ENCODE measurements at regions not wholly inside any gene's neighbourhood (a gene's known extent, or its start where the extent isn't known, plus 50 kb on each side); places are given as distances from the start of the nearest gene placed in this dataset.
A peak's percentile ranks its signal among the peaks of the same experiment; 100 is the strongest.

DNA sequence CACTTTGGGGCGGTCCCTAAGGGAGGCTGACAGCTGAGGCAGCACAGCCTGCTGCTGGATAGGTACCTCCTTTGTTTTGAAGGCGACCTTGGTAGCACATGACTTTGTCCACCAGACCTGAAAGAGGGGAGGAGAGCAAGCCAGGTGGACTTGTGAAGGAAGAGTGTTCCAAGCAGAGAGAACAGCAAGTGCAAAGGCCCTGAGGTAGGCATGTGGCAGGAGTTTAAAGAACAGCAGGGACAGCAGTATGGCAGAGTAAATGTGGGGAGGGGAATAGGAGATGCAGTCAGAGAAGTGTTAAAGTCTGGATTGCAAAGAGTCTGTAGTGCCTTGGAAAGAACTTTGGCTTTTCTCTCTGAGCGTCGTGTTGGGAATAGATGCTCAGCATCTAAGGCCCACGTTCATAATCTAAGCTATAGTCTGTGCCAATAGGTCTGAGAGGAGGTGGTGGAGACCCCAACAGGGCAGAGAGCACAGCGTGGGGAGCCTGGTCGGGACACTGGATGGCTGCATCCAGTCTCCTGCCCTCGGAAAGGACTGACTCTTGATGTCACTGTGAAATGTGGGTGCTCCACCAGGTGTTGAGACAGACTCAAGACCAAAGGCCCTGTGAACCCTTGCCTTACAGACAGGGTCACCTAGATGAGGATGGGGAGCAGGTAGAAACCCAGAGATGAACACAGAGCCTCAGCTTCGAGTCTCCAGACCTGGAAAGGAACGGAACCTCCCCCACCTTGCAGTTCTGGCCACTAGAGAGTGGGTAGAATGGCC is 242.1 kb upstream of the PWP1 start:
- DNase-seq (ENCODE audit: low read depth), result no peak

DNA sequence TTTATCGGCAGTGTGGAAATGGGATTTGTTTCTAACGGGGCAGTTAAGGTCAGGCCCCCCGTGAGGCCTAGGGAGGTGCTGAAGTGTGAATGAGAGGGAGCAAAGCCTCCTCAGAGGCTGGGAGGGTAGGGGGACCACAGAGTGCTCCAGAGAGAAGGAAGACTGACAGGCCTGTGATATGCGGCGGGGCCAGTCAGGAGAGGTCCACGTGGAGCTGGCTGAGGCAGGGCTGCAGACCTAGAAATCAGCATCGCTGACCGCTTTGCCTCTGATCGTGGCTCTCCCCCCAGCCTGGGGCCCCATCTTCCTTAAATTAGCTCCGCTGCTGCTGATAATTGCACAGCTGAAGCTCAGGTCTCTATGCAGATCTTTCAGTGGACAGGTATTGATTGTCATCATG is 240.8 kb upstream of the PWP1 start:
- DNase-seq (ENCODE audit: low read depth), result no peak

- no peak for DNase-seq (ENCODE audit: low read depth)
Observed at GRCh38 chr12:107446476-107446875, 239.1 kb upstream of the PWP1 start.

GRCh38 chr12:107447336-107447735 is 238.3 kb upstream of the PWP1 start:
- DNase-seq (ENCODE audit: low read depth), result no peak

DNA sequence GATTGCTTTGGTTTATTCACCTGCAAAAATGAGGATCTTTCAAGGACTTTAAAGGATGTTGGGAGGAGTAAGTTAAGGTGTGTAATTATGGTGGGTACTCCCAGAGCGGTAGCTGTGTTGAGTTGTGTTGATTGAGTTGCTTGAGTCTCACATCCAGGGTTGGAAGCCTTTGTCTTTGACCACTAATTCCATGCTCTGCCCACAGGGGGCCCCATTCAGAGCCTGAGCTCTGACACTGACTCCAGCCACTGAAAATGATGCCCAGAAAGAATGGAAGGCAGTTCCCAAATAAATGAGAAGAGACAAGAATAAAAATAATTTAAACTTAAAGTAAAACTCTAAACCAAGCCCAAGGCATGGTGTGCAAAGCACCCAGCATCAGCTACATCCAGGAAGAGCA is 237.4 kb upstream of the PWP1 start:
- DNase-seq (ENCODE audit: low read depth), result no peak

- no peak for DNase-seq (ENCODE audit: low read depth)
Observed at GRCh38 chr12:107449891-107450290, 235.7 kb upstream of the PWP1 start.

GRCh38 chr12:107450541-107450940 is 235.1 kb upstream of the PWP1 start:
- no peak for DNase-seq (ENCODE audit: low read depth)

GRCh38 chr12:107451246-107451645 is 234.4 kb upstream of the PWP1 start:
- DNase-seq (ENCODE audit: low read depth), result no peak

- DNase-seq (ENCODE audit: low read depth), result no peak
Observed at GRCh38 chr12:107454109-107454830, 231.3 kb upstream of the PWP1 start.

DNA sequence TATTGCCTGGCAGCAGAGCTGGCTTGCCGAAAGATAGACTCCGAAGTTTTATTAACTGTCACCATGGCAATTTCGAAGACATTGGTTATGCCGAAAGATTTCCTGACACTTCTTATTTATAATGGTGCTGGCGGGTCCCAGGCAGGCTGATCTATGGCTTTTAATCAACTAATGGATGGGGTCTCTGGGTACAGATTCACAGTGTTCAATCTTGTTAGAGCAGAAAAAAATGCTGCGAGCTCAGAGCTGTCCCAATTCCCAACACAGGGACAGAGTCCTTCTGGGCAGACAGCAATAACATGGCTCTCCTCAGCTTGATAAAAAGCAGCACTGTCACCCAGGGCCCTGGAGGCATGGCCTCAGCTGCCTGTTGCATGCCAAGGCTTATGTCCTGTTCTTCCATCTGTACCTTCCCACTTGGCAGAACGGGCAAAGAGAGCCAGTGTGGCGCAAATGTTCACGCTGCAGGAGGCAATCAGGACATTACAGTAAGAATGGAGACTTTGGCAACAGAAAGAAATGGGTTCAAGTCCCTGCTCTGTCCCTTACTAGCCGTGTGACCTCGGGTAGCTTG is 228.2 kb upstream of the PWP1 start:
- no peak for DNase-seq (ENCODE audit: low read depth)

- DNase-seq (ENCODE audit: low read depth), result no peak
Observed at GRCh38 chr12:107458163-107458562, 227.4 kb upstream of the PWP1 start.

DNA sequence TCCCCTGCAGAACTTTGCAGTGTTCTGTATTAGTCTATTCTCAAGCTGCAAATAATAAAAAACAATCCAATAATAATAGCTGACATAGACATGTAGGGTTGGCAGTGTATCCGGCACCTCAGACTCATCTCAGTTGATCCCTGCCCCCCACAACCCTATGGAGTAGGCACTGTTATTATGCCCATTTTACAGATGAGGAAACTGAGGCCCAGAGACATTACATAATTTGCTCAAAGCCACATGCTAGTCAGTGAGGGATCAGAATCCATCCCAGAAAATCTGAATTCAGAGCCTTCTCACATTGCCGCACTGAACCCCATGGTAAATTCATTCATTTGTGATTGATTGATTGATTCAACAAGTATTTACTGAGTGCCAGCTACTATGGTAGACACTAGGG is 226.6 kb upstream of the PWP1 start:
- DNase-seq (ENCODE audit: low read depth), result no peak

GRCh38 chr12:107459641-107460040 is 226.0 kb upstream of the PWP1 start:
- DNase-seq (ENCODE audit: low read depth), result no peak

DNA sequence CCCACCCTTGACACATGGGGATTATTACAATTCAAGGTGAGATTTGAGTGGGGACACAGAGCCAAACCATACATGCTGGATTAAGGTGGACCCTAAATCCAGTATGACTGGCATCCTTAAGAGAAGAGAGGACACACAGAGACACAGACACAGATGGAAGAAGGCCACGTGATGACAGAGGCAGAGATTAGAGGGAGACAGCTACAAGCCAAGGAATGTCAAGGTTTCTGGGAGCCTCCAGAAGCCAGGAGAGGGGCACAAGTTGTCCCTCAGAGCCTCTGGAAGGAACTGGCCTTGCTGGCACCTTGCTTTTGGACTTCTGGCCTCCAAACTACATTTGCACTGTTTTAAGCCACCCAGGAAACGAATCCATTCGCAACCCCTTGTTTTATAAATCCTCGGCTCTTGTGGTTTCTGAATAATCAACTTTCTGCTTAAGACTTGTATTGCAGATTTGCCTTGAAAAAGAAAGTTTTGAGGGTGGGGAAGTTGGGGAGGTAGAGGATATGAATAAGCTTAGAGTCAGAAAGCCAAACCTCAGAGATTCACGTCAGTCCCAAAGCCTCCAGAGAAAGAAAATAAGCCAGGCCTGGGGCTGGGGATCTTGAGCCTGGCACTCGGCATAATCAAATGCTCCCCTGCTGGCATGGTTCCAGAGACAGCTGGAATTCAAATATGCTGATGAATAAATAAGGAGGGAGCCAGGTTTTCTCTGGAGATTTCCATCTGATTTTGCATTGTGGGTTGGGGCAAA is 224.2 kb upstream of the PWP1 start:
- DNase-seq (ENCODE audit: low read depth), result peak; percentile 48

- no peak for DNase-seq (ENCODE audit: low read depth)
Observed at GRCh38 chr12:107462428-107463332, 222.9 kb upstream of the PWP1 start.

DNA sequence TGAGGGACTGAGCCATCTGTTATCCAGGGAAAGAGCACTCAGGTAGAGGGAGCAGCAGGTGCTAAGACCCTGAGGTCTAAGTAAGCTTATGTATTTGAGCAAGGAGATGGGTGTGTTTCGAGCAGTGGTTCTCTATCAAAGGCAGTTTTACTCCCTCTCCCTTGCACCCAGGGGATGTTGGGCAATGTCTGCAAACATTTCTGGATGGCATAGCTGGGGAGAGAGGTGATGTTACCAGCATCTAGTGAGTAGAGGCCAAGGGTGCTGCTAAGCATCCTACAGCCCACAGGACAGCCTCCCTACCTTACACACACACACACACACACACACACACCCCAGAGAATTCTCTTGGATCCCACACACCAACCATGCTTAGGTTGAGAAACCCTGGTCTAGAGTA is 221.0 kb upstream of the PWP1 start:
- DNase-seq (ENCODE audit: low read depth), result no peak

- no peak for DNase-seq (ENCODE audit: low read depth)
Observed at GRCh38 chr12:107465625-107466024, 220.0 kb upstream of the PWP1 start.

DNA sequence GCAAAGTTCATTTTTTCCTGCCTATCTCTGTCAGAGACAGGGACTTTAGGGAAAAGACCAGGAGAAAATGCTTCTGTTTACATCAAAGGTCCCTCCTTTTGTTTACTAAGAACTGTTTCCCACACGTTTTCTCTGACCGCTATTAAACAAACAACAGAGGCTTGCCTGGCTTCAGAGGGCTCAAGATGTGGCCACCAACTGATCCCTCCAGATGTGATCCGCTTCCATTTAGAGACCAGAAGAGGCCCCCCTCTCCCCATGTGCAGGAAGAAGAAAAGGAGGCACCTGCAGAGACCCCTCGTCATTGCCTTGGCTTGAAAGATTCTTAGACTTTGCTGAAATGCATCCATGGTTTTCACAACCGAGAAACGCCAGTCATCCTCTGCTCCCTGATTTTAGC is 217.9 kb upstream of the PWP1 start:
- DNase-seq (ENCODE audit: low read depth), result no peak

DNA sequence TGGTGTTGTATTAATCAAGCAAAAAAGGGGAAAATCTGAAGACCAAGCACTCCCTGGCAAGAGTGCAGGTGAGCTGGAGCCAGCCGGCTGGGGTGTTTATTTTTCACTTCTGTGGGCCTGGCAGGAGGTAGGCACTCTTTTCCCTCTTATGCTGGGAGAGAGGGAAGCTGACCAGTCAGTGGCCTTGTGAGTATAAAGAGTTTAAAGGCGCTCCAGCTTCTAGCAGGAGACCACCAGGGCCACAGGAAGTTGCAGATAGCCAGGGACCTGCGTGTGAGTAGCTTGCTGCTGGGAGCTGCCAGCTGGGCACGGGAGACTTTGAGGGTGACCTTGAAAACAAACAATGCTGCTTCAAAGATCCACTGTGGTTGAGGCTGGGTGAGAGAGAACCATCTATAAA is 217.4 kb upstream of the PWP1 start:
- no peak for DNase-seq (ENCODE audit: low read depth)

DNA sequence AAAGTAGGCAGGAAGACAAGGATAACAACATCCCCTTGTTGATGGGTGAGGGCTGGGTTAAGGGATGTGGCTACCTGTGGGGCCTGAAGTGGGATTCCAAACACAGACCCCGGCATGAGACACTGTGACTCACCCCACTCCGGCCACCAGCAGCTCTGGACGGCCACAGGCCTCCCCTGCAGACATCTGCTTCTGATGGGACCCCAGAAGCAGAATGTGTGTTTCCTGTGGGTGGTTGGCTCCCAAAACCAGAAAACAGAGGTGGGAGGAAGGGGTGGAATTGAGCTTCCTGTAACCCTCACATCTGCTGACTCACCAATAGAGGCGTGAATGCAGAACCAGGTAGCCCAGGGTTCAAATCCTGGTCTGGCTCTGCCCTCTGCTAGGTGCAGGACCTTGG is 216.6 kb upstream of the PWP1 start:
- no peak for DNase-seq (ENCODE audit: low read depth)

GRCh38 chr12:107470645-107471044 is 215.0 kb upstream of the PWP1 start:
- DNase-seq (ENCODE audit: low read depth), result no peak

GRCh38 chr12:107472308-107472707 is 213.3 kb upstream of the PWP1 start:
- DNase-seq (ENCODE audit: low read depth), result no peak
